Astrocyte (in vitro differentiated cells and primary cell): ENCODE measurements at regions not wholly inside any gene's neighbourhood (a gene's known extent, or its start where the extent isn't known, plus 50 kb on each side); places are given as distances from the start of the nearest gene placed in this dataset.

Experiments
- CTCF ChIP-seq: IDR thresholded peaks from 2 replicates; pipeline ENCODE4 v1.5.1; 2011; ENCODE audit warnings: low read depth, mild to moderate bottlenecking, inconsistent platforms, low read length, moderate library complexity; ENCODE audit not compliant: insufficient read depth
- EZH2 ChIP-seq: IDR thresholded peaks from 2 replicates; pipeline ENCODE4 v1.6.1; 2012; ENCODE audit warnings: mild to moderate bottlenecking, low read length, inconsistent platforms; ENCODE audit not compliant: insufficient read depth

DNA sequence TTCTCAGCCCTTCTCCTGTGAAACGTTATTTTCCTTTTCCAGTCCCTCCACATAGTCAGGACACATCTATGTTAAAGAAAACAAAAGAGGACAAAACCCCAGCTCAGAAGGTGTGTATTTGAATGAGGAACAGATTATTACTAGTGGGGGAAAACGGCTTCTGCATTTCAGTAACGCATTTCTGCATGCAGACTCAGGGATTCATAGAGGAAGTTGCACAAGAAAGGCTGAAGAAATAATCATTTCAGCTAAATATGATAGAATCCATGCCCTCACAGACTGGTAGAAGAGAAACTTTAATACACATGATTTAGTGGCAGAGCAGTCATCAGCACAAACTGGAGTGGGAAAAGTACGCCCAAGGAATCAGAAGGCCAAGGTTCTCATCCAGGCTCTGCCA is 270.8 kb upstream of the FGF13 start:
- TF ChIP-seq CTCF (no peak), EZH2 (no peak)
